ENCODE measurements at regions not wholly inside any gene's neighbourhood (a gene's known extent, or its start where the extent isn't known, plus 50 kb on each side); places are given as distances from the start of the nearest gene placed in this dataset.

DNA sequence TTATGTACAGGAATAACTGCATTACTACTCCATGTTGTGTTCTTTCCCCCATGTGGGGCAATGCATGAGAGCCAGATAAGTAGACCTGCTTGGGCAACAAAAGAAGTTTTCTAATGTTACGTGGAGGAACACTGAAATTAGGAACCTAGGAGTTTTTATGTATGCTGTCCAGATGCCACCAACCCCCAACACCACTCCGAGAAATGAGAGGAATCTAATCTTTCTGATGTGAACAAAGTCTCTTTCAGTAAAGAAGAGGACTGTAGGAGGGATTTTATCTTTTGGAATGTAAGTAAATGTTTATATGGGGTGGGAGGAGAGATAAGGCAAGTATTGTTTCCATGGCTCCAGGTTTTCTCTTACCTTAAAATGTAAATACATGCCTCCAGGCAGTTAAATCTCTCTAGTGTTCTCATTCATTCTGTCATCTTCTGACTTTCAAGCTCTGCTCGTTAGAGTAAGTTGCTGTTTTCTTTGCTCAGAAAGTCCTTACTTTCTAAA lies 820.6 kb downstream of the PCDH17 start (continued):
- no peak for TF ChIP-seq LCORL (IDR thresholded peaks at IDR 0.05)
- TF ChIP-seq LCORL (CRISPR knock-in tag; IDR thresholded peaks at IDR 0.05) = no peak
- TF ChIP-seq SMAD3 (CRISPR knock-in tag; IDR thresholded peaks at IDR 0.05) = 0 out of 2 replicates have a peak, but pooled peaks have one; percentile 43
- 0 out of 2 replicates have a peak, but pooled peaks have one; percentile 40 for TF ChIP-seq SAP130 (CRISPR knock-in tag; IDR thresholded peaks at IDR 0.05; ENCODE audit: low read depth)
- TF ChIP-seq, protein P1, sequence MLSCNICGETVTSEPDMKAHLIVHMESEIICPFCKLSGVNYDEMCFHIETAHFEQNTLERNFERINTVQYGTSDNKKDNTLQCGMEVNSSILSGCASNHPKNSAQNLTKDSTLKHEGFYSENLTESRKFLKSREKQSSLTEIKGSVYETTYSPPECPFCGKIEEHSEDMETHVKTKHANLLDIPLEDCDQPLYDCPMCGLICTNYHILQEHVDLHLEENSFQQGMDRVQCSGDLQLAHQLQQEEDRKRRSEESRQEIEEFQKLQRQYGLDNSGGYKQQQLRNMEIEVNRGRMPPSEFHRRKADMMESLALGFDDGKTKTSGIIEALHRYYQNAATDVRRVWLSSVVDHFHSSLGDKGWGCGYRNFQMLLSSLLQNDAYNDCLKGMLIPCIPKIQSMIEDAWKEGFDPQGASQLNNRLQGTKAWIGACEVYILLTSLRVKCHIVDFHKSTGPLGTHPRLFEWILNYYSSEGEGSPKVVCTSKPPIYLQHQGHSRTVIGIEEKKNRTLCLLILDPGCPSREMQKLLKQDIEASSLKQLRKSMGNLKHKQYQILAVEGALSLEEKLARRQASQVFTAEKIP (CRISPR knock-in tag; IDR thresholded peaks at IDR 0.05; ENCODE audit: borderline replicate concordance) = no peak
- peak; percentile 51; the same call in 1 of the 2 replicates for TF ChIP-seq CREM (IDR thresholded peaks at IDR 0.05)
- TF ChIP-seq CREM (CRISPR knock-in tag; IDR thresholded peaks at IDR 0.05) = no peak
- TF ChIP-seq SIX1 (CRISPR knock-in tag; IDR thresholded peaks at IDR 0.05; ENCODE audit: borderline replicate concordance) = peak; percentile 85; the same call in 1 of the 2 replicates
- no peak for TF ChIP-seq ZNF264 (CRISPR knock-in tag; IDR thresholded peaks at IDR 0.05)
- no peak for TF ChIP-seq HHEX (CRISPR knock-in tag; IDR thresholded peaks at IDR 0.05)
- TF ChIP-seq, protein P2, sequence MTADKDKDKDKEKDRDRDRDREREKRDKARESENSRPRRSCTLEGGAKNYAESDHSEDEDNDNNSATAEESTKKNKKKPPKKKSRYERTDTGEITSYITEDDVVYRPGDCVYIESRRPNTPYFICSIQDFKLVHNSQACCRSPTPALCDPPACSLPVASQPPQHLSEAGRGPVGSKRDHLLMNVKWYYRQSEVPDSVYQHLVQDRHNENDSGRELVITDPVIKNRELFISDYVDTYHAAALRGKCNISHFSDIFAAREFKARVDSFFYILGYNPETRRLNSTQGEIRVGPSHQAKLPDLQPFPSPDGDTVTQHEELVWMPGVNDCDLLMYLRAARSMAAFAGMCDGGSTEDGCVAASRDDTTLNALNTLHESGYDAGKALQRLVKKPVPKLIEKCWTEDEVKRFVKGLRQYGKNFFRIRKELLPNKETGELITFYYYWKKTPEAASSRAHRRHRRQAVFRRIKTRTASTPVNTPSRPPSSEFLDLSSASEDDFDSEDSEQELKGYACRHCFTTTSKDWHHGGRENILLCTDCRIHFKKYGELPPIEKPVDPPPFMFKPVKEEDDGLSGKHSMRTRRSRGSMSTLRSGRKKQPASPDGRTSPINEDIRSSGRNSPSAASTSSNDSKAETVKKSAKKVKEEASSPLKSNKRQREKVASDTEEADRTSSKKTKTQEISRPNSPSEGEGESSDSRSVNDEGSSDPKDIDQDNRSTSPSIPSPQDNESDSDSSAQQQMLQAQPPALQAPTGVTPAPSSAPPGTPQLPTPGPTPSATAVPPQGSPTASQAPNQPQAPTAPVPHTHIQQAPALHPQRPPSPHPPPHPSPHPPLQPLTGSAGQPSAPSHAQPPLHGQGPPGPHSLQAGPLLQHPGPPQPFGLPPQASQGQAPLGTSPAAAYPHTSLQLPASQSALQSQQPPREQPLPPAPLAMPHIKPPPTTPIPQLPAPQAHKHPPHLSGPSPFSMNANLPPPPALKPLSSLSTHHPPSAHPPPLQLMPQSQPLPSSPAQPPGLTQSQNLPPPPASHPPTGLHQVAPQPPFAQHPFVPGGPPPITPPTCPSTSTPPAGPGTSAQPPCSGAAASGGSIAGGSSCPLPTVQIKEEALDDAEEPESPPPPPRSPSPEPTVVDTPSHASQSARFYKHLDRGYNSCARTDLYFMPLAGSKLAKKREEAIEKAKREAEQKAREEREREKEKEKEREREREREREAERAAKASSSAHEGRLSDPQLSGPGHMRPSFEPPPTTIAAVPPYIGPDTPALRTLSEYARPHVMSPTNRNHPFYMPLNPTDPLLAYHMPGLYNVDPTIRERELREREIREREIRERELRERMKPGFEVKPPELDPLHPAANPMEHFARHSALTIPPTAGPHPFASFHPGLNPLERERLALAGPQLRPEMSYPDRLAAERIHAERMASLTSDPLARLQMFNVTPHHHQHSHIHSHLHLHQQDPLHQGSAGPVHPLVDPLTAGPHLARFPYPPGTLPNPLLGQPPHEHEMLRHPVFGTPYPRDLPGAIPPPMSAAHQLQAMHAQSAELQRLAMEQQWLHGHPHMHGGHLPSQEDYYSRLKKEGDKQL (CRISPR knock-in tag; IDR thresholded peaks at IDR 0.05; ENCODE audit: low read depth) = no peak
- no peak for TF ChIP-seq CREB1 (IDR thresholded peaks at IDR 0.05)
- TF ChIP-seq CREB1 (CRISPR knock-in tag; IDR thresholded peaks at IDR 0.05) = 0 out of 2 replicates have a peak, but pooled peaks have one; percentile 22
- no peak for TF ChIP-seq ZNF253 (CRISPR knock-in tag; IDR thresholded peaks at IDR 0.05; ENCODE audit: borderline replicate concordance)
- TF ChIP-seq MED13 (CRISPR knock-in tag; IDR thresholded peaks at IDR 0.05) = no peak
- no peak for TF ChIP-seq ETV5 (CRISPR knock-in tag; IDR thresholded peaks at IDR 0.05; ENCODE audit: borderline replicate concordance)
- no peak for TF ChIP-seq ZNF83 (CRISPR knock-in tag; IDR thresholded peaks at IDR 0.05; ENCODE audit: borderline replicate concordance)
- TF ChIP-seq, protein P3, sequence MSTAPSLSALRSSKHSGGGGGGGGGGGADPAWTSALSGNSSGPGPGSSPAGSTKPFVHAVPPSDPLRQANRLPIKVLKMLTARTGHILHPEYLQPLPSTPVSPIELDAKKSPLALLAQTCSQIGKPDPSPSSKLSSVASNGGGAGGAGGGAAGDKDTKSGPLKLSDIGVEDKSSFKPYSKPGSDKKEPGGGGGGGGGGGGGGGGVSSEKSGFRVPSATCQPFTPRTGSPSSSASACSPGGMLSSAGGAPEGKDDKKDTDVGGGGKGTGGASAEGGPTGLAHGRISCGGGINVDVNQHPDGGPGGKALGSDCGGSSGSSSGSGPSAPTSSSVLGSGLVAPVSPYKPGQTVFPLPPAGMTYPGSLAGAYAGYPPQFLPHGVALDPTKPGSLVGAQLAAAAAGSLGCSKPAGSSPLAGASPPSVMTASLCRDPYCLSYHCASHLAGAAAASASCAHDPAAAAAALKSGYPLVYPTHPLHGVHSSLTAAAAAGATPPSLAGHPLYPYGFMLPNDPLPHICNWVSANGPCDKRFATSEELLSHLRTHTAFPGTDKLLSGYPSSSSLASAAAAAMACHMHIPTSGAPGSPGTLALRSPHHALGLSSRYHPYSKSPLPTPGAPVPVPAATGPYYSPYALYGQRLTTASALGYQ (CRISPR knock-in tag; IDR thresholded peaks at IDR 0.05) = peak; percentile 76; the same call in 1 of the 2 replicates
- no peak for TF ChIP-seq ZNF816 (CRISPR knock-in tag; IDR thresholded peaks at IDR 0.05; ENCODE audit: borderline replicate concordance)
- no peak for TF ChIP-seq ZNF660 (CRISPR knock-in tag; IDR thresholded peaks at IDR 0.05; ENCODE audit: borderline replicate concordance, low read depth)
- TF ChIP-seq ZNF773 (CRISPR knock-in tag; IDR thresholded peaks at IDR 0.05; ENCODE audit: borderline replicate concordance) = no peak
- no peak for TF ChIP-seq YY1 (IDR thresholded peaks at IDR 0.05; ENCODE audit: insufficient read depth, insufficient replicate concordance, low read depth, low read length)
- TF ChIP-seq, protein P4, sequence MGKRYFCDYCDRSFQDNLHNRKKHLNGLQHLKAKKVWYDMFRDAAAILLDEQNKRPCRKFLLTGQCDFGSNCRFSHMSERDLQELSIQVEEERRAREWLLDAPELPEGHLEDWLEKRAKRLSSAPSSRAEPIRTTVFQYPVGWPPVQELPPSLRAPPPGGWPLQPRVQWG (CRISPR knock-in tag; IDR thresholded peaks at IDR 0.05; ENCODE audit: borderline replicate concordance, low read depth) = no peak

Data from HepG2 (cell line).